Astrocyte (in vitro differentiated cells and primary cell): ENCODE measurements at regions not wholly inside any gene's neighbourhood (a gene's known extent, or its start where the extent isn't known, plus 50 kb on each side); places are given as distances from the start of the nearest gene placed in this dataset.
"Not testable (repeated sequence)": the region's sequence is repeated elsewhere in the genome, so short reads cannot be mapped to it uniquely, and the experiment has no call there.

Source experiments
- CTCF ChIP-seq: IDR thresholded peaks from 2 replicates; pipeline ENCODE4 v1.5.1; 2011; ENCODE audit warnings: low read depth, mild to moderate bottlenecking, inconsistent platforms, low read length, moderate library complexity; ENCODE audit not compliant: insufficient read depth
- EZH2 ChIP-seq: IDR thresholded peaks from 2 replicates; pipeline ENCODE4 v1.6.1; 2012; ENCODE audit warnings: mild to moderate bottlenecking, low read length, inconsistent platforms; ENCODE audit not compliant: insufficient read depth

GRCh38 chr2:67195327-67195726 is 201.8 kb upstream of the ETAA1 start:
- not testable (repeated sequence) for TF ChIP-seq EZH2, CTCF
